ENCODE measurements at regions not wholly inside any gene's neighbourhood (a gene's known extent, or its start where the extent isn't known, plus 50 kb on each side); places are given as distances from the start of the nearest gene placed in this dataset.

DNA sequence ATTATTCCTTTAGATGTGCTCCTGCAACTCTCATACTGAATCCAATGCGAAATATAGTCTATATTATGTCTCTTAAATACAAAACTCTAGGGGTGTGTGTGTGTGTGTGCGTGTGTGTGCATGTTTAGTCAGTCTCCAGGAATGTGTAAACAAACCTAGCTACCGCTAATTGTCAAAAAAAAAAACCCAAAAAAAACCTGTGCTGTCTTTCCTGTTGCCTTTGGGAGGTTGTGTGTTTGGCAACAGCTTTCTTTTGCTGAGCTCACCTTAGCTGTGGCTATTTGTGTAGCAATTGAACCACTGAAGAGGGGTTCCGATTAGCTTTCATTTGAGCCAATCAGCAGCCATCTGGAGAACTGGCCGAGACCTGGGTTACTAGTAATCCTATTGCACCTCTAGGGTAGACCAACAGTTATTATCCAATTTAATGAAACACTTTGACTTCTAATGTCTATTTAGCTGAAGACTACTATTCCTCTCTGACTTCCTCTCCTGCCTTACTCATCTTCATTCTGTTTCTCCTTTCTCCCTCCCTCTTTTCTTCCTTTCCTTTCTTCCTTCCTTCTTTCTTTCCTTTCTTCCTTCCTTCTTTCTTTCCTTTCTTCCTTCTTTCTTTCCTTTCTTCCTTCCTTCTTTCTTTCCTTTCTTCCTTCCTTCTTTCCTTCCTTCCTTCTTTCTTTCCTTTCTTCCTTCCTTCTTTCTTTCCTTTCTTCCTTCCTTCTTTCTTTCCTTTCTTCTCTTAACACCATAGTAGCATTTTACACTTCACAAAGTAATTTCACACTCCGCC lies 471.1 kb downstream of the GBA3 start:
- TF ChIP-seq EZH2phosphoT487 (IDR thresholded peaks at IDR 0.05; ENCODE audit: borderline replicate concordance, low read length) (no peak), EZH2 (IDR thresholded peaks at IDR 0.05; ENCODE audit: low read length, unreplicated experiment) (no peak)
- TF ChIP-seq, protein P1, sequence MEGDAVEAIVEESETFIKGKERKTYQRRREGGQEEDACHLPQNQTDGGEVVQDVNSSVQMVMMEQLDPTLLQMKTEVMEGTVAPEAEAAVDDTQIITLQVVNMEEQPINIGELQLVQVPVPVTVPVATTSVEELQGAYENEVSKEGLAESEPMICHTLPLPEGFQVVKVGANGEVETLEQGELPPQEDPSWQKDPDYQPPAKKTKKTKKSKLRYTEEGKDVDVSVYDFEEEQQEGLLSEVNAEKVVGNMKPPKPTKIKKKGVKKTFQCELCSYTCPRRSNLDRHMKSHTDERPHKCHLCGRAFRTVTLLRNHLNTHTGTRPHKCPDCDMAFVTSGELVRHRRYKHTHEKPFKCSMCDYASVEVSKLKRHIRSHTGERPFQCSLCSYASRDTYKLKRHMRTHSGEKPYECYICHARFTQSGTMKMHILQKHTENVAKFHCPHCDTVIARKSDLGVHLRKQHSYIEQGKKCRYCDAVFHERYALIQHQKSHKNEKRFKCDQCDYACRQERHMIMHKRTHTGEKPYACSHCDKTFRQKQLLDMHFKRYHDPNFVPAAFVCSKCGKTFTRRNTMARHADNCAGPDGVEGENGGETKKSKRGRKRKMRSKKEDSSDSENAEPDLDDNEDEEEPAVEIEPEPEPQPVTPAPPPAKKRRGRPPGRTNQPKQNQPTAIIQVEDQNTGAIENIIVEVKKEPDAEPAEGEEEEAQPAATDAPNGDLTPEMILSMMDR (conservative IDR thresholded peaks at IDR 0.05; ENCODE audit: low read depth, low read length), result no peak

Measured in PC-3 (cell line).